HAP-1 (cell line): ENCODE measurements at regions not wholly inside any gene's neighbourhood (a gene's known extent, or its start where the extent isn't known, plus 50 kb on each side); places are given as distances from the start of the nearest gene placed in this dataset.
"Not testable (repeated sequence)": the region's sequence is repeated elsewhere in the genome, so short reads cannot be mapped to it uniquely, and the experiment has no call there.

Experiments used
- DNase-seq, 2 experiments: peaks; one replicate each; pipeline ENCODE4 v3.0.0-alpha.2; 2016 to 2020; ENCODE audit warnings: low spot score in 2 of 2
- H3K27me3 ChIP-seq: fragments of 250-450 bp; sonication (Bioruptor Pico); 2 replicates; pipeline ENCODE4 v1.5.1; 2020; ENCODE audit warnings: low read depth, mild to moderate bottlenecking, moderate library complexity
- H3K36me3 ChIP-seq: fragments of 250-450 bp; sonication (Bioruptor Pico); replicated peaks from 2 replicates; pipeline ENCODE4 v1.5.1; 2020; ENCODE audit warnings: mild to moderate bottlenecking
- H3K4me1 ChIP-seq: fragments of 250-450 bp; sonication (Bioruptor Pico); 2 replicates; pipeline ENCODE4 v1.5.1; 2020; ENCODE audit warnings: mild to moderate bottlenecking
- H3K4me3 ChIP-seq: fragments of 250-450 bp; sonication (Bioruptor Pico); 2 replicates; pipeline ENCODE4 v1.5.1; 2020; ENCODE audit warnings: mild to moderate bottlenecking, moderate library complexity
- H3K9me3 ChIP-seq: fragments of 250-450 bp; sonication (Bioruptor Pico); 2 replicates; pipeline ENCODE4 v1.5.1; 2020; ENCODE audit warnings: mild to moderate bottlenecking, moderate library complexity
- in situ Hi-C: fragments of 300-500 bp; cut with MboI; formaldehyde crosslinking; loops from 3 replicates; pipeline ENCODE4 v1.14.3; 2020; ENCODE audit warnings: low sequenced_read_pairs, inconsistent platforms, mixed read lengths

DNA sequence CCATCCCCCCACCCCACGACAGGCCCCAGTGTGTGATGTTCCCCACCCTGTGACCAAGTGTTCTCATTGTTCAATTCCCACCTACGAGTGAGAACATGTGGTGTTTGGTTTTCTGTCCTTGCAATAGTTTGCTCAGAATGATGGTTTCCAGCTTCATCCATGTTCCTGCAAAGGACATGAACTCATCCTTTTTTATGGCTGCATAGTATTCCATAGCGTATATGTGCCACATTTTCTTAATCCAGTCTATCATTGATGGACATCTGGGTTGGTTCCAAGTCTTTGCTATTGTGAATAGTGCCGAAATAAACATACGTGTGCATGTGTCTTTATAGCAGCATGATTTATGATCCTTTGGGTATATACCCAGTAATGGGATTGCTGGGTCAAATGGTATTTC is 132.5 kb downstream of the EBLN2 start:
- H3K4me1 ChIP-seq, DNase-seq, H3K4me3 ChIP-seq, H3K9me3 ChIP-seq, H3K27me3 ChIP-seq, in situ Hi-C loops, H3K36me3 ChIP-seq: not testable (repeated sequence)

DNA sequence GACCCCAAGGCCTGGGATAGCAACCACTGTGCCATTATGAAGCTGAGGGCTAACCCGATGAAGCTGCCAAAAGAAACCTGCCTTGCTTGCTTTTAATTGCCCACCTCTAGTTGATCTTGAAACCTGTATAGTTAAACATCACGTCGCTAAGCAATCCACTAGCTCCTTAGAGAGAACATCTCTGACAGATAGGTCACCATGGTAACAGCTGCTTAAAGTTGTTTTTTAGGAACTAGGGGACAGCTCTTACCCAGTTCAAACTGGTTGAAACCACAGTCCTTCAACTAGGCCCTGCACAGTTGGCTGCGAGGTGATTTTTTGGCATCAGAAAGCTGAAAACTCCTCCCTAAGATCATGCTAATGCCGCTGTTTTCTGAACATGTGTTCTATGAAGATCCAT is 135.7 kb downstream of the EBLN2 start:
- no peaks in the 10 kb centered on the region for H3K4me1 ChIP-seq
- H3K9me3 ChIP-seq, result no peaks in the 10 kb centered on the region
- in situ Hi-C loops, result no loop called here
- no peaks in the 10 kb centered on the region for H3K27me3 ChIP-seq
- H3K36me3 ChIP-seq, result no peaks in the 10 kb centered on the region
- no peak overlapping the region for H3K4me3 ChIP-seq
- no peak for DNase-seq

DNA sequence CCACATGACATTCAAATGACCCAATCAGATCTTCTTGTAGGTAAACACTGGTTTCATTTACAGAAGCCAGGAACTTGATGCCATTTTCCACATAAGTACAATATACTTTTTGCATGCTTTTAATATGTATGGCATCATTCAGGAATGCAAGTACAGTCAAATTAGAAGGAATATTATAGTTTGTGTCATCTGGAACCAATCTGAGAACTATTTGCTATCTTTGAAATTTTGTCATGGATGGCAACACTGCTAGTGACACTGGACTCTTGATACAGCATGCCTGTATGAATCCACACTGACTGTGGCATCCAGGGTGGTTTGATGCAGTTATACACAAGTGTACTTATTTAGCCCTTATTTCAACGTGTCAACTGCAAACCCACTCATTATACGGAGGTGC is 141.6 kb downstream of the EBLN2 start:
- no peaks in the 10 kb centered on the region for H3K27me3 ChIP-seq

DNA sequence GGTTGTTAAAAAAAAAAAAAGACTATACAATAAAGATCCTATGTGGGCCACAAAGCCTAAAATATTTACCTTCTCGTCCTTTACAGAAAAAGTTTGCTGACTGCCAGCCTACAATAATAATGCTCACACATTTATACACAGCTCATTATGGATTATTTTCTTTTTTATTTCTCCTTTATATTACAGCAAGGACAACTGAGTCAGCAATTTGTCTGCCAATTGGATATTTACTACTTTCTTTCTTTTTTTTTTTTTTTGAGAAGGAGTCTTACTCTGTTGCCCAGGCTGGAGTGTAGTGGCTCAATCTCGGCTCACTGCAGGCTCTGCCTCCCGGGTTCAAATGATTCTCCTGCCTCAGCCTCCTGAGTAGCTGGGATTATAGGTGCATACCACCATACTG is 142.2 kb downstream of the EBLN2 start:
- in situ Hi-C loops, result no loop called here
- no peak overlapping the region for H3K4me3 ChIP-seq
- no peak for DNase-seq
- no peaks in the 10 kb centered on the region for H3K4me1 ChIP-seq
- no peaks in the 10 kb centered on the region for H3K36me3 ChIP-seq
- no peaks in the 10 kb centered on the region for H3K27me3 ChIP-seq
- H3K9me3 ChIP-seq, result no peaks in the 10 kb centered on the region

More for the DNA sequence above, 141.6 kb downstream of the EBLN2 start:
- in situ Hi-C loops, result no loop called here
- no peaks in the 10 kb centered on the region for H3K4me1 ChIP-seq
- no peaks in the 10 kb centered on the region for H3K9me3 ChIP-seq
- no peak overlapping the region for H3K4me3 ChIP-seq
- H3K36me3 ChIP-seq, result no peaks in the 10 kb centered on the region
- DNase-seq, result no peak

DNA sequence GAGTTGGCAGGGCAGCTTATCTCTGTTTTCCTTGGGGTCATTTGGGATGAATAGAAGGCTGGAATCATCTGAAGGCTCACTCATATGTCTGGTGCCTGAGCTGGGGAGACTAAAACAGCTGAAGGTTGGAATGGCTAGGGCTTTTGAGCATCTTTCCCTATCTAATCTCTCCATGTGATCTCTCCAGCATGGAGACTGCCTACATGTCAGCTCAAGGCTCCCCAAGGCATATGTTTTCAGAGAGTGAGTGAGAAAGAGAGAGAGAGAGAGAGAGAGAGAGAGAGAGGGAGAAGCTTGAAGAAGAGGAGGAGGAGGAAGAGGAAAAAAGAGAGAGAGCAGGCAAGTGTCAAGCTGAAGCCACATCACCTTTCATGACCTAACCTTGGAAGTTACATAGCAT is 143.4 kb downstream of the EBLN2 start:
- Histone ChIP-seq H3K4me1 (no peaks in the 10 kb centered on the region), H3K4me3 (no peak overlapping the region), H3K27me3 (no peaks in the 10 kb centered on the region), H3K36me3 (no peaks in the 10 kb centered on the region), H3K9me3 (no peaks in the 10 kb centered on the region)
- no peak for DNase-seq
- in situ Hi-C loops, result no loop called here

DNA sequence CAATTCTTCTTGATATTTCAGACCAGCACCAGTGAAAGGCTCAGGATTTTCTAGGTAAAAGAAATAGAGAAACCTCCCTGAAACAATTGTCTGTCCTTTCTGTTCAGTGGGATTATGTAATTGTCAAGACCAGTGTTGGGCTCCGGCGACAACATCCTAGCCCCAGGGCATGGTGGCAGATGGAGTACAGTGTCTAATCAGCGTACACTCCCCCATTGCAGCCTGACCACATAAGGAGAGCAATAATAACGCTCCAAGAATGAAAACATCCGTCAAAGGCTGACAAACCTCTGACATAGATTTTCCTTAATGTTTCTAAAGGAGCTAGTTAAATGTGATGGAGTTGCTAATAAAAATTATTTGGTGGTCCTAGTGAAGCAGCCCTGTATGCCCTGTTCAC is 144.6 kb downstream of the EBLN2 start:
- no peaks in the 10 kb centered on the region for H3K36me3 ChIP-seq
- DNase-seq, result peak; percentile 5 to 51
- no peak overlapping the region for H3K4me3 ChIP-seq
- H3K9me3 ChIP-seq, result no peaks in the 10 kb centered on the region
- in situ Hi-C loops, result no loop called here
- no peaks in the 10 kb centered on the region for H3K27me3 ChIP-seq
- no peaks in the 10 kb centered on the region for H3K4me1 ChIP-seq

DNA sequence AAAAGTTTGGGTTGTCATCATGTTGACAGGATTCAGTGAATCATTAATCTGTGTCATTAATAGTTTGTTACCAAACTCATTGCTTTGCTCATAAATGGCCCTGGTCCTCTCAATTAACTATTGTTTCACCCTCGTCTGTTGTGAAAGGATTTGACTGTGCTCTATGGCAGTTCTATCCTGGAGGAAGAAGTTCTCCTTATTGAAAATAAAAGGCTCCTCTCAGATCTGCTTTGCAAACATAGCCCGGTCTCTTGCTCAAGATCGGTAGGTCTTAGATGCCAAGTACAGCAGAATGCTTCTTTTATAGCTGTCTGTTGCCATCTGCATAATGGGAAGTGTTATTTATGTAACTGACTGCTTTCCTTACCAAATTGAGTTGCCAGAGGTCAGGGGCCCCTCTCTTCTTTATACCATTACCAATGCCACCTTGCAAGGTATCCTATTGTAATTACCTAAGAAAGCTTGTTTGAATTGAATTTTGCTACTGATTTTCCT is 146.5 kb downstream of the EBLN2 start:
- DNase-seq, result no peak
- no peaks in the 10 kb centered on the region for H3K4me1 ChIP-seq
- H3K27me3 ChIP-seq, result no peaks in the 10 kb centered on the region
- in situ Hi-C loops, result no loop called here
- no peaks in the 10 kb centered on the region for H3K9me3 ChIP-seq
- H3K36me3 ChIP-seq, result no peaks in the 10 kb centered on the region
- H3K4me3 ChIP-seq, result no peak overlapping the region

DNA sequence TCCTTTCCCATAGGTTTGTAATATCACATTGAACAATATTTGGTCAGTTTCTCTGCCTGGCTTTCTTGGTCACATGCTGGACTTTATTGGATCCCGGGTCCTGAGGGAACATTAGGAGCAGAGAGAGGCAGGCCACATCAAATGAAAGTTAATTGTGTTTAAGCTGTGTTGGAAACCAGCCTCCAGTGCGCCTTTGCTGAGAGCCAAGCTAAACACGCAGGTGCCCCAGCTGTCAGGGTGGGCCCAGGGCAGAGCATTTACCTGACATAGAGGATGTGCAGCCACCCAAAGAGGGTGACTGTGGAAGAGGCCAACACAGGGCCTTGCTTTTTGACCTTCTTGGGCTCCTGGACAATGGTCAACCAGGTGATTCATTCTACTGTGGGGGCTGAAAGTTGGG is 149.3 kb downstream of the EBLN2 start:
- no peaks in the 10 kb centered on the region for H3K9me3 ChIP-seq
- in situ Hi-C loops, result no loop called here
- DNase-seq, result no peak
- H3K36me3 ChIP-seq, result no peaks in the 10 kb centered on the region
- H3K27me3 ChIP-seq, result peaks cover under 1% of the 10 kb centered on the region; the same call in 1 of the 2 replicates
- H3K4me1 ChIP-seq, result no peaks in the 10 kb centered on the region
- H3K4me3 ChIP-seq, result no peak overlapping the region

DNA sequence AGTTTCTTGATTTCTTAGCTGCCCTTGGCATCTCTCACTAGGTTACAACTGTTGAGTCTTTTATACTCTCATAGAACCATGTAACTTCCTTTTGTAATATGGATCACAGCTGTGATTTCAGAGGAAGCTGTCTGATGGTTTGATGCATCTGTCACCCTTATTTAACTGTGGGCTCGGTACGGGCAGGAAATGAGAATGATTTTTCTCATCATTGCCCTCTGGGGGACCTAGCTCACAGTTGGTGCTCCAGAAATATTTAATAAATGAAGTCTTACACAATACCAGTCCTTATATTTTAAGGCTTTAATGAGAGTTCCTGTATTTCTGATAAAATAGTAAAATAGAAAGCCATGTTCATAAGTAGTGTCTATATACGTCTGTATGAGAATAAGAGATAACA is 151.2 kb downstream of the EBLN2 start:
- no peaks in the 10 kb centered on the region for H3K9me3 ChIP-seq
- in situ Hi-C loops, result no loop called here
- H3K36me3 ChIP-seq, result no peaks in the 10 kb centered on the region
- peaks cover 3% of the 10 kb centered on the region; the same call in 1 of the 2 replicates for H3K27me3 ChIP-seq
- H3K4me3 ChIP-seq, result no peak overlapping the region
- H3K4me1 ChIP-seq, result no peaks in the 10 kb centered on the region
- no peak for DNase-seq

DNA sequence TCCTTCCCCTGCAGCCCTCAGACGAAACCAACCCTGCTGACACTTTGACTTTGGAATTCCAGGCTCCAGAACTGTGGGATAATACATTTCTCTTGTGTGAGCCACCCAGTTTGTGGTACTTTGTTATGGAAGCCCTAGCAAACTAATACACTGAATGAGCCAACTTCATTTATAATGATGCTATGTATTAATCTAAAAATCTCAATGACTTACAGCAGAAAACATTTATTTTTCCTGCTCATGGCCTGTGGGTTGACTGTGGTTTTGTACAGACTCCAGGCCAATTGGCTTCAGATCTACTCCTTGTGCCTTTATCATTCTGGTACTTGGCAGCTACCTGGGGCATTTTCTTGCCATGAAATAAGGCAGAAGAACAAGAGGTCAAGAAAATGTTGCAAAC is 152.4 kb downstream of the EBLN2 start:
- H3K4me1 ChIP-seq, result no peaks in the 10 kb centered on the region
- DNase-seq, result no peak
- no peak overlapping the region for H3K4me3 ChIP-seq
- no peaks in the 10 kb centered on the region for H3K9me3 ChIP-seq
- peaks cover 3% of the 10 kb centered on the region; the same call in 1 of the 2 replicates for H3K27me3 ChIP-seq
- in situ Hi-C loops, result no loop called here
- H3K36me3 ChIP-seq, result no peaks in the 10 kb centered on the region

DNA sequence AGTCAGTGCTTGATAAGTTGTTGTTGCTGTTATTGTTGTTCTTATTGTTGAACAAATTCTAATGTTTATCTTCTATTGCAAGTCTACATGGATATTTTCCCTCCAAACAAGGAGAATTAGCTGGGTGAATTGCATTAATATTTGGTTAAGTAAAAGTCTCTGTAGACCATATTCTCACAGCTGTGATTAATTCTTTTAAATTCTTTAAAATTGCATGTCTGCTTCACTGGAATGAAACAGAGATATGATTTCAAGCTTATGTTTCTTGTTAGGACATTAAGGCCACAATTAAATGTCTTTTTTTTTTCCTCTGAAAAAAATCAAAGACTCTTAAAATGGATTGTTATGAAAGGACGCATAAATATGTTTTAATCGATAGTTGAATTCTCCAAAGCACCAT is 153.4 kb downstream of the EBLN2 start:
- no peak for DNase-seq

DNA sequence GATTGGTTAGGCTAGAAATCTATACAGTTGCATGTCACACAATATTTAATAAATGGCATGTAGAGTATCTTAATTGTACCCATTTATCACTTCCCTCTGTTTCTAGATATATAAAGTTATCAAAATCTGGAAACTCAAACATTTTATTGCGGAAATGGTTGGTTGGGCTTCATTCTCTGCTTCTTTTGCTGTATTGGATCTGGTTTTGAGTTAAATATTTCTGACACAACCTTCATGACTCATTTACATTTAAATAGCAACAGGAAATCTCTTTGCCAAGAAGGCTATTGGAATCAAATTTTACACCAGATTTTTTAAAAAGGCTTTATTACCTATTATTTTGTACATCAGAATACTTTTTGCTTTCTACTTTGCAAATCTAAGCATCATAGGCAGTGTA is 153.8 kb downstream of the EBLN2 start:
- DNase-seq, result no peak
- no peak overlapping the region for H3K4me3 ChIP-seq
- H3K4me1 ChIP-seq, result no peaks in the 10 kb centered on the region
- H3K9me3 ChIP-seq, result no peaks in the 10 kb centered on the region
- in situ Hi-C loops, result no loop called here
- H3K36me3 ChIP-seq, result no peaks in the 10 kb centered on the region
- peaks cover 3% of the 10 kb centered on the region; the same call in 1 of the 2 replicates for H3K27me3 ChIP-seq

More for the DNA sequence above, 153.4 kb downstream of the EBLN2 start:
- H3K27me3 ChIP-seq, result peaks cover 3% of the 10 kb centered on the region; the same call in 1 of the 2 replicates
- H3K36me3 ChIP-seq, result no peaks in the 10 kb centered on the region
- in situ Hi-C loops, result no loop called here
- no peak overlapping the region for H3K4me3 ChIP-seq
- no peaks in the 10 kb centered on the region for H3K9me3 ChIP-seq
- H3K4me1 ChIP-seq, result no peaks in the 10 kb centered on the region

DNA sequence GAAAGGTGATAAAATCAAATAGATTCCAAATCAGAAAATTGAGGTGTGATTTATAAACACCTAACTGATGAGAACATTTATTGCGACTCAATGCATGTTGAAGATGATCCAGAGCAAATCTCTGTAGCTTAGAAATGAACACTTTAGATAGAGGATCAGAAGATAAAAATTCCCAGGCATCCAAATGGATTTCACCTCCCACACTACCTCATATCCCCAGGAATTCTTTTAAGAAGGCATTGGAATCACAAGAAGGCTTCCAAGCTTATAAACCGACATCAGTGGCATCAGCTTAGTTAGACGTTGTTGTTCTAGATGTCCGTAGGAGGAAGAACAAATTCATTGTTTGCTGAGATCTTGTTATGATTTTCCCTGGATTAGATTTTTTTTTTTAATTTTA is 154.4 kb downstream of the EBLN2 start:
- H3K36me3 ChIP-seq, result no peaks in the 10 kb centered on the region
- peaks cover 3% of the 10 kb centered on the region; the same call in 1 of the 2 replicates for H3K27me3 ChIP-seq
- H3K4me3 ChIP-seq, result no peak overlapping the region
- no peaks in the 10 kb centered on the region for H3K4me1 ChIP-seq
- DNase-seq, result no peak
- no peaks in the 10 kb centered on the region for H3K9me3 ChIP-seq
- in situ Hi-C loops, result no loop called here

DNA sequence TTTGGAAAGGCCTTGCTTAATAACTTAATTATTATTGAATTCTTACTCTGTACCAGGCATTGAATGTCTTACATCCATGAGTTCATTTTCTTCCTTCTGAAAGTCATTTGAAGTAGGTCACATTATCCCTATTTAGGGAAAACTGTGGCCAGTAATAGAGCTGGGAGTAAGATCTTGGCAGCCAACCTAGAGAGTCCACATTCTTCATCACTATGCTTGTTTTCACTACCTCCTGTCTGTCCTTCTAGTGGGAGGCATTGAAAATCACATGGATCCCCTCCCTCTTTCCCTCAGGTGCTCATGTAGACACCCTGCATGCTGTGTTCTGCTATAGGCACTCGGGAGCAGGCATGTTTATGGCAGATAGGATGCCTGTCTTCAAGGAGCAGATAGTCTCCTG is 154.9 kb downstream of the EBLN2 start:
- no peaks in the 10 kb centered on the region for H3K36me3 ChIP-seq
- DNase-seq, result no peak
- H3K4me3 ChIP-seq, result no peak overlapping the region
- H3K9me3 ChIP-seq, result no peaks in the 10 kb centered on the region
- H3K4me1 ChIP-seq, result no peaks in the 10 kb centered on the region
- H3K27me3 ChIP-seq, result peaks cover 3% of the 10 kb centered on the region; the same call in 1 of the 2 replicates
- in situ Hi-C loops, result no loop called here

DNA sequence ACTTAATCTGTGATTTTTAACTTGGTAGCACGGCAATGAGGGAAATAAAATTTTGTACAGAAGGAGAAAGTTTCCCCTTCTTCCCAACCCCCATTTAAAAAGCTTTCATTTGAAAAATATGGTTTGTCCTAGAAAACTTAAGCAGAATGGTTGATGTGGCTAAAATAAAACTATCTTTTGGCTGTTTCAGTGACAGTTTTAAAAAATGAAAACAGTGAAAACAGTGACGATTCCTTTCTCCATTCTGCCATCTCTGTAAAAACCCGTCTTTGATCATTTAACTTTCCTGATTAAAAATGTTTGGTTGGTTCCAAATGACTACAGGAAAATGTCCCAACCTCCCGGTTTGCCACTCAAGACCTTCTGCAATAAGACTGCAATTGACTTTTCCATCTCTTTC is 160.7 kb downstream of the EBLN2 start:
- H3K4me3 ChIP-seq, result no peak overlapping the region
- H3K27me3 ChIP-seq, result peaks cover 9% of the 10 kb centered on the region
- no peaks in the 10 kb centered on the region for H3K9me3 ChIP-seq
- H3K4me1 ChIP-seq, result no peaks in the 10 kb centered on the region
- in situ Hi-C loops, result no loop called here
- no peak for DNase-seq
- H3K36me3 ChIP-seq, result no peaks in the 10 kb centered on the region
